NCI-H510A treated with DMSO at 0.1 percent for 48 hours (cell line): ENCODE measurements at regions not wholly inside any gene's neighbourhood (a gene's known extent, or its start where the extent isn't known, plus 50 kb on each side); places are given as distances from the start of the nearest gene placed in this dataset.

Experiments
- DNase-seq: peaks from one replicate; lab custom pipeline; 2025; lab: John Stamatoyannopoulos, UW

DNA sequence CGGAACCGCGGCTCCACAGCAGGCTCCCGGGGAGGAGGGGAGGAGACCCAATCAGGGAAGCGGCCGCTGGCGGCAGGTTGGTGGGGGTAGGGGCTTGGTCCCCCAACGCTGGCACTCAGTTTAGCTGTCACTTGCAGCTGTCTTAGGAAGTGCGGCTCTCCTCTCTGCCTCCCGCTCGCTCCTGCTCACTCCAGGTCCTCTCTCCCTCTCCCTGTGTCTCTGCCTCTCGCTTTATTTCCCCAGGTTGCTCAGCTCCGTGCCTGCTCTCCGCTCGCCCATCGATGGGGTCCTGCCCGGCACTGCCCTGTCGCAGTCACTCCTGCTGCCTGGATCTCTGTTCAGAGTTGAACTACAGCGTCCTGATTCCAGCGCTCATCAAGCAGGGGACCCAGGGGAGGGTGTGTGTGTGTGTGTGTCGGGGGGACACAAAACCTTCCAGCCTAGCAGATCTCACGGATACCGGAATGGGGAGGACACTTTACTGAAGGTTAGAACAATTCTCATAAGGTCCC is 145.6 kb downstream of the ENGASE start:
- no peak for DNase-seq

GRCh38 chr17:79219208-79219935 is 144.7 kb downstream of the ENGASE start:
- no peak for DNase-seq

DNA sequence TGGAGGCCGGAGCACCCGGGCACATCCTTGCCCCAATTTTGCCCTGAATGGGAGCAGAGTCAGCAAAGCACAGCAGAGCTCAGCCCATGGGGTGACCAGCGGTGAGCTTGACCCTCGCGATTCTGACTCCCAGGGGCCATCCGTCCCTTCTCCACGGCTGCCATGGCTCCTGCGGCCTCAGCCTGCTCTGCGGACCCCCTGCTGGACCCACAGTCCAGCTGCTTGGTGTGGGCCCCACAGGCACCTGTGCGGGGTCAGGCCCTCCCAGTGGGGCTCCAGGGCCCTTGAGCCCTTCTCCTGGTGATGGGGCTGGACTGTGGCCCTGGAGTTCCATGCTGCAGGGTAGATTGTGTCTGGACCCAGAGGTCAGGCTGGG is 144.2 kb downstream of the ENGASE start:
- DNase-seq: no peak

DNA sequence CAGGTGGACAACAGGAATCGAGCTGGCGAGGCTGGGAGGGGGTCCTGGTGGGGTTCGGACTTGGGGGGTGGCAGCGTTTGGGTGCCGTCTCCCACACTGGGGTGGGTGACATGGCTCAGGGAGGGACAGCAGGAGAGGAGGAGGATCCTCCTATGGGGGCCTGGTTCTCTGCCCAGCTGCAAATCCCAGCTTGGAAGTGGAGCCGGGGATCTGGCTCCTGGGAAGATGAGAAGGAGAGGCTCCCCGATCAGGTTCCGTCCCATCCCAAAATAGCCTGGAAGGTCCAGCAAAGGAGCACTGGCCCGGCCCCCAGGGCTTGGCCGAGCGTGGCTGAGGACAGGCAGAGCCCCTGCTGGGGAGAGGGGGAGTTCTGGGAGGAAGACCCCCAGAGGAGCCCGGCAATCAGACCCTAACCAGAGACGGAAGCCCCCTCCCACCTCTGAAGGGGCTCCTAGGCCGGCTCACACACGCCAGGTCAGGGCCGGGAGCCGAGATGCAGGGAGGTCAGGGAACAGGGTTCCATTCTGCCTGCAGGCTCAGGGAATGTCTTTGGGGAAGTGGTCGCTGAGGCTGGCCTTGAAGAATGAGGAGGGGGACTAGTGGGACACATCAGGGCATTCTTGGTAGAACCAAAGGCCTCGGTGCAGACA is 143.7 kb downstream of the ENGASE start:
- DNase-seq: no peak

DNA sequence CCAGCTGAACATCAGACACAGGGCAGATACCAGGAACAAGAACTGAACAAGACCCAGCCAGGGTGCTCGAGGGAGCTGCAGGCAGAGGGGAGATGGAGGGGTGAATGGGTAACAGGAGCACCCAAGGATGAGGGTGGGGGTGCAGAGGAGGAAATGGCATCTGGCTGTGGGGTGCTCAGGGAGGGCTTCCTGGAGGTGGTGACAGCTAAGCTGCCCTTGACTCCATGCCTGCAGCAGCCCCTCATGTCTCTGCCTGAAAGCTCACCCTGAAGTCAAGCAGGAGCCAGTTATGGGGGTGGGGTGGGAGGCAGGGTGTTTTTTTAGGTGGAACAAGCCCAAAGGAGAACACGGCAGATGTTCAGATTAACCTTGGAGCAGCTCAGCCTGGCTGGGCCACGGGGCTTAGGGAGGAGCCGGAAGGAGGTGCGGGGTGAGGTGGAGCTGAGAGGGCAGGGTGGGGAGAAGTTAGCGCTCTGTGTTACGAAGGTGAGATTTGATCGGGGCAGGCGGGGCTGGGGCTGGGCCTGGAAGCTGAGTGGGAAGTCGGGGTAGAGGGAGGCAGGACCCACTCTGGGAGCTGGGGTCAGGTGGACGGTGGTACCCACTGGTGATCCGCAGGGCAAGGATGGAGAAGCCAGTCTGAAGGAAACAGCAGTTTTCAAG is 143.0 kb downstream of the ENGASE start:
- no peak for DNase-seq

- no peak for DNase-seq
Observed at GRCh38 chr17:79216826-79217225, 142.2 kb downstream of the ENGASE start.

DNA sequence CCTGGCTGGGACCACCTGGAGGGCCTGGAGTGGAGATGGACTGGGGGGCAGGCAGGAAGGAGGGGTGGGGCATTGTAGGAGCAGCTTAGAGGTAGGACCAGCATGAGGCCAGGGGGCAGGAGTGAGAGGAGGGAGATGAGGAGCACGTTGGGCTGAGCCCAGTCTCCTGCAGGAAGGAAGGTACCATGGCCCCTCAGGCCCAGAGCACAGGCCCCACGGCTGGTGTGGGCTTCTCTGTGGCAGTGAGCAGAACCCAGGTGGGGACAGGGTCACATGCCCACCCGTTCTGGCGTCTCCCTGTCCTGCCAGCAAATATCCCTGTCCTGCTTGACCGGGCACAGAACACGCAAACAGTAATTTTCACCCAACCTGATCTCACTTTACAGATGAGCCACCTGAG is 141.8 kb downstream of the ENGASE start:
- no peak for DNase-seq

GRCh38 chr17:79215631-79216030 is 141.0 kb downstream of the ENGASE start:
- no peak for DNase-seq

- no peak for DNase-seq
Observed at GRCh38 chr17:79214940-79215604, 140.4 kb downstream of the ENGASE start.

- no peak for DNase-seq
Observed at GRCh38 chr17:79214459-79214858, 139.8 kb downstream of the ENGASE start.

- DNase-seq: no peak
Observed at GRCh38 chr17:79213305-79213704, 138.7 kb downstream of the ENGASE start.

- DNase-seq: no peak
Observed at GRCh38 chr17:79212149-79213087, 137.8 kb downstream of the ENGASE start.

- DNase-seq: no peak
Observed at GRCh38 chr17:79211061-79211770, 136.6 kb downstream of the ENGASE start.

DNA sequence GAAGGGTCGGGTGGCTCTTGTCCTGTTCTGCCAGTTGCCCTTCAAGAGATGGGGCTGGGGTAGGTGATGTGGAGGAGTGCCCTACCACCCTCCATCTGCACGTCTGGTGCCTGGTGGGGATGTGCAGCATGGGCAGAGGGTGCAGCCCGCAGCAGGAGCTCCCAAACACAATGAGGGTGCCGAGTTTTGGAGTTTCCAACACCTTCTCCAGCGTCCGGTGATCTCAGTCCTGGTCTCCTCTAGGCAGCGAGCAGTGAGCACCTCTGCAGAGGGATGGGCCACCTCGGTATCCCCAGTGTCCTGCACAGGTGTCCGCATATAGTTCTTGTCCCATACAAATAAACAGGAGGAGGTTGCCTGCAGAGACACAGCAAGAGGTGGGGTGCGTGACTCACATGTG is 136.0 kb downstream of the ENGASE start:
- DNase-seq: no peak

- no peak for DNase-seq
Observed at GRCh38 chr17:79207960-79208359, 133.3 kb downstream of the ENGASE start.

DNA sequence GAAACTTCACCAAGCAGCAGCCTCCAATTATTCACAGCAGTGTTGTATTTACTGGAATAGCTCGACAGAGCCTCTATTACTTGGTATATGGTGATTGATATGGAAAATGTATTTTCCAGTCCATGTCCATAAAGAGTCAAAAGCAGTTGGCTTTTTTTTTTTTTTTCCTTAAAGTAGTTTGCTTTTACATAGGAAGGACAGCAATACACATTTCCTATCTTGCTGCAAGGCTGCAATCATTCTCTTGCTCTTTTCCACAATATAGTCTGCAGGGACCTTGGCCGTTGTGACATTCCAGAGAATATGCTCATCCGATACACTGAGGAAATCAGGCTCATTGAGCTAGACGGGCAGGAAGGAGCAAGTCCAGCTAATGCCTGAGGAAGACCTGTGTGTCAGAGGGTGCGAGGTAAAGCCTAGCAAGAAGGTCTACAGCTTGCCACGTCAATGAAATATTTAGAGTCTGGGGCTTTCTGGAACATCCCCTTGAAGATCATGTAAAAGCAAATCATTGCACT is 131.1 kb downstream of the ENGASE start:
- no peak for DNase-seq

DNA sequence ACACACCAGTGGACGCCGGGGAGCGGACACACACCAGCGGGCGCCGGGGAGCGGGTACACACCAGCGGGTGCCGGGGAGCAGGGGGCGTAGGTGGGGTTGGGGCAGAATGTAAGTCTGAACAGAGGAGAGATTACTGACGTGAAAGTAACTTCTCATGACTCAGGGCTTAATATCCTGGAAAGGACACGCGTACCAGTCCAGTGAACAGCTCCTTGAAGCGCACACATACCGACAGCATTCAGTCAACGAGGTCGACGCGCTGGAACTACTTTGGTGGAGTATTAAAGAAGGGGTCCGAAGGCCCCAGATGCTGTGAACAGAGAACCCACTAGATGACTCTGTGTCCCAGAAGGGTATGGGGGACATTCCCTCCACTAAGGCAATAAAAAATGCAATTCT is 129.6 kb downstream of the ENGASE start:
- DNase-seq: no peak

GRCh38 chr17:79203657-79204056 is 129.0 kb downstream of the ENGASE start:
- no peak for DNase-seq

DNA sequence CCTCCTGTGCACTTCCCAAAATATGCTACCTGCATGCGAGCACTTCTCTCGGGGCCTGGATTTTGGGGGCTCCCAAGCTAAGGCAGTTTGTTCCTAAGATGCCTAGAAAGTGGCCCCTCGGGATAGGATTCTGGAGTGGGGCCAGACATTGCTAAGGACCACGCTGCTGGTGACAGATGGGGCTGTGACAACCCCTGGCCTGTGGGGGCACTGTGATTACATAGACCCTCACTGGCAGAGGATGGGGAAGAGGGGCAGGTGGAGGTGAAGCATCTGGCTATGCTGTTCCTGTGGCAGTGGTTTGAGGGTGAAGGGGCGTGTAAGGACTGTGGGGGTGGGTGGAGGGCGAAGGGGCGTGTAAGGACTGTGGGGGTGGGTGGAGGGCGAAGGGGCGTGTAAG is 128.4 kb downstream of the ENGASE start:
- DNase-seq: no peak

- no peak for DNase-seq
Observed at GRCh38 chr17:79202480-79202879, 127.9 kb downstream of the ENGASE start.
